HCT116 (cell line): ENCODE measurements at regions not wholly inside any gene's neighbourhood (a gene's known extent, or its start where the extent isn't known, plus 50 kb on each side); places are given as distances from the start of the nearest gene placed in this dataset.
A peak's percentile ranks its signal among the peaks of the same experiment; 100 is the strongest.

Experiments used
- ATAC-seq: fragments of 200-7000 bp; cut with Tn5 transposase; 2 replicates; pipeline ENCODE4 v1.9.1; 2020; ENCODE audit warnings: mild to moderate bottlenecking, moderate library complexity
- BruUV-seq: library from RNA; stranded (reverse); fragments of 400-500 nt; replicated peaks from 2 replicates; lab custom pipeline; 2021; lab: Mats Ljungman, UMichigan
- CTCF ChIA-PET: fragments of 300-600 bp; sonication (Branson Sonifier 250); formaldehyde crosslinking; loops from one replicate; lab custom pipeline; 2021; ENCODE audit warnings: antibody characterized with exemption; lab: Charles Lee
- POLR2A ChIA-PET: fragments of 300-600, 350-600 bp; sonication (Branson Sonifier 250); formaldehyde crosslinking; loops from one replicate; lab custom pipeline; 2021; ENCODE audit warnings: antibody characterized with exemption; lab: Charles Lee
- RAD21 ChIA-PET, 2 experiments: fragments of 300-600 bp; sonication (Branson Sonifier 250); formaldehyde crosslinking; loops; one replicate each; lab custom pipeline; 2023; ENCODE audit warnings: low total read pairs in 2 of 2; ENCODE audit not compliant: uncharacterized antibody in 2 of 2, unreplicated experiment in 2 of 2, low non-redundant PET in 1 of 2; lab: Charles Lee
- DNase-seq: peaks from one replicate; pipeline ENCODE4 v3.0.0-alpha.2; 2010; ENCODE audit warnings: low read depth, low spot score
- H2AFZ ChIP-seq: fragments of 200-600 bp; shearing (Covaris generic), sonication (generic); 2 replicates; pipeline ENCODE4 v1.6.1; 2017; ENCODE audit warnings: low read depth, mixed run types, mixed read lengths, antibody characterized with exemption, low read length; ENCODE audit not compliant: poor library complexity, severe bottlenecking
- H3K27ac ChIP-seq: 2 replicates; pipeline ENCODE4 v1.5.1; 2012; ENCODE audit warnings: low read depth, low read length
- H3K27me3 ChIP-seq: fragments of 200-600 bp; sonication (generic); 2 replicates; pipeline ENCODE4 v1.6.1; 2016; ENCODE audit warnings: mixed run types, low read length, mixed read lengths; ENCODE audit not compliant: insufficient read depth
- H3K36me3 ChIP-seq, 2 experiments: fragments of 200-500 bp in 1 of 2; fragments of 200-600 bp in 1 of 2; sonication (Bioruptor generic) in 1 of 2; sonication (generic) in 1 of 2; 2 replicates each; pipeline versions ENCODE4 v1.5.1 to v1.6.1; 2014 to 2016; ENCODE audit warnings: low read length in 2 of 2, inconsistent platforms in 1 of 2, mixed read lengths in 1 of 2, mixed run types in 1 of 2; ENCODE audit not compliant: insufficient read depth in 2 of 2, control insufficient read depth in 1 of 2
- H3K4me1 ChIP-seq, 2 experiments: fragments of 200-600 bp in 1 of 2; sonication (generic) in 1 of 2; 2 replicates each; pipeline versions ENCODE4 v1.5.1 to v1.6.1; 2012 to 2017; ENCODE audit warnings: low read length in 2 of 2, inconsistent platforms in 1 of 2, mild to moderate bottlenecking in 1 of 2, mixed read lengths in 1 of 2, mixed run types in 1 of 2, moderate library complexity in 1 of 2; ENCODE audit not compliant: insufficient read depth in 2 of 2, control insufficient read depth in 1 of 2
- H3K4me2 ChIP-seq: fragments of 200-600 bp; sonication (generic); 2 replicates; pipeline ENCODE4 v1.6.1; 2017; ENCODE audit warnings: mixed run types, low read length, mixed read lengths
- H3K4me3 ChIP-seq, 2 experiments: fragments of 200-600 bp in 1 of 2; sonication (generic) in 1 of 2; replicated peaks in 1 of 2; 2 replicates each; pipeline ENCODE4 v1.5.1; 2011 to 2016; ENCODE audit warnings: low read length in 2 of 2, control low read depth in 1 of 2, low read depth in 1 of 2, mild to moderate bottlenecking in 1 of 2, mixed read lengths in 1 of 2, mixed run types in 1 of 2
- H3K79me2 ChIP-seq: fragments of 200-600 bp; sonication (generic); 2 replicates; pipeline ENCODE4 v1.6.1; 2017; ENCODE audit warnings: mild to moderate bottlenecking, mixed run types, low read length, moderate library complexity, mixed read lengths; ENCODE audit not compliant: insufficient read depth
- H3K9ac ChIP-seq: fragments of 200-600 bp; sonication (generic); 2 replicates; pipeline ENCODE4 v1.6.1; 2016; ENCODE audit warnings: low read length, mixed read lengths
- H3K9me2 ChIP-seq: fragments of 200-600 bp; sonication (generic), shearing (Covaris generic); 2 replicates; pipeline ENCODE4 v1.6.1; 2017; ENCODE audit warnings: mixed run types, mild to moderate bottlenecking, moderate library complexity; ENCODE audit not compliant: insufficient read depth
- H3K9me3 ChIP-seq, 2 experiments: fragments of 200-500 bp in 1 of 2; fragments of 200-600 bp in 1 of 2; sonication (Bioruptor generic) in 1 of 2; sonication (generic) in 1 of 2; 2 replicates each; pipeline ENCODE4 v1.6.1; 2014 to 2017; ENCODE audit warnings: low read length in 2 of 2, mixed read lengths in 2 of 2, inconsistent platforms in 1 of 2, low read depth in 1 of 2, mild to moderate bottlenecking in 1 of 2, mixed run types in 1 of 2, moderate library complexity in 1 of 2; ENCODE audit not compliant: control insufficient read depth in 1 of 2, insufficient read depth in 1 of 2
- H4K20me1 ChIP-seq: fragments of 200-600 bp; sonication (generic), shearing (Covaris generic); 2 replicates; pipeline ENCODE4 v1.6.1; 2017; ENCODE audit warnings: mixed run types, mild to moderate bottlenecking, moderate library complexity; ENCODE audit not compliant: insufficient read depth
- CBX3 ChIP-seq: IDR thresholded peaks from 2 replicates; pipeline ENCODE4 v1.6.1; 2012; ENCODE audit warnings: low read depth
- JUND ChIP-seq: IDR thresholded peaks from 2 replicates; pipeline ENCODE4 v1.6.1; 2012
- RAD21 ChIP-seq: IDR thresholded peaks from 2 replicates; pipeline ENCODE4 v1.6.1; 2012; ENCODE audit warnings: low read depth, mild to moderate bottlenecking
- SIN3A ChIP-seq: IDR thresholded peaks from 2 replicates; pipeline ENCODE4 v1.6.1; 2012; ENCODE audit warnings: low read depth
- SP1 ChIP-seq: IDR thresholded peaks from 2 replicates; pipeline ENCODE4 v1.6.1; 2012; ENCODE audit warnings: low read depth
- YY1 ChIP-seq: IDR thresholded peaks from 2 replicates; pipeline ENCODE4 v1.6.1; 2011; ENCODE audit warnings: low read length, low read depth, moderate library complexity, mild to moderate bottlenecking; ENCODE audit not compliant: insufficient replicate concordance; ENCODE audit errors: extremely low read depth
- intact Hi-C: fragments of 100-400 bp; cut with micrococcal nuclease; formaldehyde crosslinking; loops from 2 replicates; pipeline ENCODE4 v1.10.0; 2022
- TF ChIP-seq, protein P1 (sequence below), 3 experiments: fragments of 200-600 bp in 1 of 3; sonication (generic) in 1 of 3; IDR thresholded peaks in 2 of 3; conservative IDR thresholded peaks in 1 of 3; 2 replicates each; pipeline ENCODE4 v1.5.1; 2012 to 2017; ENCODE audit warnings: low read depth in 2 of 3, low read length in 2 of 3, antibody characterized with exemption in 1 of 3, borderline replicate concordance in 1 of 3, control low read depth in 1 of 3, mild to moderate bottlenecking in 1 of 3, mixed read lengths in 1 of 3, mixed run types in 1 of 3, moderate library complexity in 1 of 3; ENCODE audit not compliant: insufficient read depth in 1 of 3
- TF ChIP-seq, protein P2 (sequence below): IDR thresholded peaks from 2 replicates; pipeline ENCODE4 v1.6.1; 2012

DNA sequence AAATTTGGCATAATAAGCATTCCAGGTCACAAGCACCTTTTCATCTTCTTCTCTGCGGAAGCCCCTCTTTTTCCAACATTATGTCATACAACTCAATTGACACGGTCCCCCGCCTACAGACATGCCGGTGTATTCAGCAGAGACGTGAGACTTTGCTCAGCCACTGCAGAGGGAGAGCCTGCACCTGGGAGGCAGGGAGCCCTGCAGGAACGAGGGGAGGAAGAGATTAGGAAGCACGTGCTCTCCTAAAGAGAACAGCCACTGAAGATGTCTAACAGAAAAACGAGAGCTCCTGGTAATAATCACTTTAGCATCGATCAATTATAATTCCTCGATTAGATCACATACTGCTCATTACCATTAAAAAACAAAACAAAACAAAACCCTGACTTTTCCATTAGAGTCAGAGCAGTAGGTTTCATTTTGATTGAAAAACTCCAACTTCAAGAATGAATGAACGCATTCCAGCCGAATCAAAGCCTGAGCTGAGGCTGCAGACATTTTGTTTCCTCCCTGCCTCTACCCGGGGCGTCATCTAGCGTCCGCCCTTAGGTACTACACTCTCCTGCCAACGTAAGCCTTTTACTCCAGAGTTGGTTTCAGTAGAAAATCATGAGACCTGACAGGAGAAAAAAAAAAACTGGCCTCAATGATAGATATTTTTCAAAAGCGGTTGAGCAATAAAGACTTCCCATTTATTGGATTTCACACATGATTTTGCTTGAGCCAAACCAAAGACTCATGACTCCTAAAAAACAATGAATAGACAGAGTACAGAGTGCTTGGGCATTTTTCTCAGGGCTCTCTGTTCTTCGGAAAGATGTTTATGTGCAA is 194.5 kb downstream of the KATNAL1 start:
- Histone ChIP-seq H3K4me2 (peak overlapping the region; percentile 68), H3K9ac (no peak overlapping the region), H3K79me2 (no peaks in the 10 kb centered on the region), H3K4me1 (peaks cover 12 to 31% of the 10 kb centered on the region in 2 experiments), H3K27me3 (no peaks in the 10 kb centered on the region), H2AFZ (peak overlapping the region; percentile 96), H3K4me3 (peak overlapping the region in 1 of 2 experiments; percentile 19; a peak in 1 of 4 replicates), H3K27ac (no peak overlapping the region), H4K20me1 (no peaks in the 10 kb centered on the region), H3K9me2 (no peaks in the 10 kb centered on the region), H3K36me3 (no peaks in the 10 kb centered on the region), H3K9me3 (no peaks in the 10 kb centered on the region)
- CTCF ChIA-PET, result interaction anchor here (0.6 to 6.1 kb wide), 19 partner anchors 9 to 753 kb away, joined by 3 to 226 read pairs (median 3); partner anchors contain the start of gene UBL3
- RAD21 ChIA-PET, result interaction anchor here (0.5 to 2.0 kb wide), 7 partner anchors 20 to 660 kb away, joined by 3 to 15 read pairs (median 4); partner anchors contain the start of gene UBL3 (in 1 of the 2)
- POLR2A ChIA-PET, result interaction anchor here (1.1 kb wide), 1 partner anchor 341 kb away, joined by 3 read pairs; no protein-coding TSS in a partner anchor
- DNase-seq, result peak; percentile 61
- TF ChIP-seq JUND (no peak), SP1 (no peak), SIN3A (no peak), RAD21 (peak; percentile 86), YY1 (peak; percentile 72), CBX3 (0 out of 2 replicates have a peak, but pooled peaks have one; percentile 13)
- TF ChIP-seq, protein P1, sequence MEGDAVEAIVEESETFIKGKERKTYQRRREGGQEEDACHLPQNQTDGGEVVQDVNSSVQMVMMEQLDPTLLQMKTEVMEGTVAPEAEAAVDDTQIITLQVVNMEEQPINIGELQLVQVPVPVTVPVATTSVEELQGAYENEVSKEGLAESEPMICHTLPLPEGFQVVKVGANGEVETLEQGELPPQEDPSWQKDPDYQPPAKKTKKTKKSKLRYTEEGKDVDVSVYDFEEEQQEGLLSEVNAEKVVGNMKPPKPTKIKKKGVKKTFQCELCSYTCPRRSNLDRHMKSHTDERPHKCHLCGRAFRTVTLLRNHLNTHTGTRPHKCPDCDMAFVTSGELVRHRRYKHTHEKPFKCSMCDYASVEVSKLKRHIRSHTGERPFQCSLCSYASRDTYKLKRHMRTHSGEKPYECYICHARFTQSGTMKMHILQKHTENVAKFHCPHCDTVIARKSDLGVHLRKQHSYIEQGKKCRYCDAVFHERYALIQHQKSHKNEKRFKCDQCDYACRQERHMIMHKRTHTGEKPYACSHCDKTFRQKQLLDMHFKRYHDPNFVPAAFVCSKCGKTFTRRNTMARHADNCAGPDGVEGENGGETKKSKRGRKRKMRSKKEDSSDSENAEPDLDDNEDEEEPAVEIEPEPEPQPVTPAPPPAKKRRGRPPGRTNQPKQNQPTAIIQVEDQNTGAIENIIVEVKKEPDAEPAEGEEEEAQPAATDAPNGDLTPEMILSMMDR (IDR thresholded peaks at IDR 0.05 in 2 of 3, conservative IDR thresholded peaks at IDR 0.05 in 1 of 3; ENCODE audit: borderline replicate concordance in 1 of 3, insufficient read depth in 1 of 3, low read depth in 2 of 3, low read length in 2 of 3), result peak; percentile 70 to 99 (median 98)
- TF ChIP-seq, protein P2, sequence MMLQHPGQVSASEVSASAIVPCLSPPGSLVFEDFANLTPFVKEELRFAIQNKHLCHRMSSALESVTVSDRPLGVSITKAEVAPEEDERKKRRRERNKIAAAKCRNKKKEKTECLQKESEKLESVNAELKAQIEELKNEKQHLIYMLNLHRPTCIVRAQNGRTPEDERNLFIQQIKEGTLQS, result no peak
- intact Hi-C loops, result loop anchor here (2.0 to 10.0 kb wide), 2 partner anchors 188 to 604 kb away; no protein-coding TSS in a partner anchor
- peak; percentile 31; the same call in 1 of the 2 replicates for ATAC-seq
- BruUV-seq, result no TSS peak
